Tibial artery (tissue), 4 donors: ENCODE measurements at regions not wholly inside any gene's neighbourhood (a gene's known extent, or its start where the extent isn't known, plus 50 kb on each side); places are given as distances from the start of the nearest gene placed in this dataset.
"Not testable (repeated sequence)": the region's sequence is repeated elsewhere in the genome, so short reads cannot be mapped to it uniquely, and the experiment has no call there.

ENCODE experiments used
- DNase-seq, 2 donors: peaks; one replicate each; pipeline ENCODE4 v3.0.0-alpha.2; 2019
- H3K27ac ChIP-seq, 2 donors: fragments of 200-600 bp; sonication (generic) in 1 of 2; 1 replicate in 1 of 2; 2 replicates in 1 of 2; pipeline ENCODE4 v1.5.1; 2018 to 2019; ENCODE audit warnings: mild to moderate bottlenecking in 1 of 2
- H3K27me3 ChIP-seq, 2 donors: fragments of 200-600 bp; sonication (generic) in 1 of 2; one replicate each; pipeline versions ENCODE4 v1.5.1 to v1.6.0; 2016 to 2019
- H3K36me3 ChIP-seq, 3 donors: fragments of 200-600 bp; sonication (generic) in 2 of 3; one replicate each; pipeline ENCODE4 v1.5.1; 2016 to 2019; ENCODE audit warnings: mild to moderate bottlenecking in 2 of 3
- H3K4me1 ChIP-seq, 4 donors: fragments of 200-600 bp; sonication (generic) in 2 of 4; 1 replicate in 3 of 4; 2 replicates in 1 of 4; pipeline ENCODE4 v1.5.1; 2016 to 2019
- H3K4me3 ChIP-seq, 2 donors: fragments of 200-600 bp; sonication (generic) in 1 of 2; 1 replicate in 1 of 2; 2 replicates in 1 of 2; pipeline ENCODE4 v1.5.1; 2018 to 2019; ENCODE audit warnings: mild to moderate bottlenecking in 2 of 2
- H3K9me3 ChIP-seq, 3 donors: fragments of 200-600 bp; sonication (generic) in 1 of 3; one replicate each; pipeline ENCODE4 v1.5.1; 2016 to 2019
- CTCF ChIP-seq, 2 experiments: fragments of 200-600 bp in 1 of 2; fragments of 450-650 bp in 1 of 2; IDR thresholded peaks; one replicate each; pipeline ENCODE4 v1.5.1; 2017 to 2019; ENCODE audit warnings: antibody characterized with exemption in 2 of 2, mild to moderate bottlenecking in 1 of 2, moderate library complexity in 1 of 2
- intact Hi-C: fragments of 100-400 bp; cut with DNase I; formaldehyde crosslinking; loops from one replicate; pipeline ENCODE4 v1.15.0; 2023; ENCODE audit warnings: low total_unique reads

- no peak overlapping the region for H3K4me3 ChIP-seq
- no peaks in the 10 kb centered on the region for H3K27me3 ChIP-seq
- no peak for TF ChIP-seq CTCF (IDR thresholded peaks at IDR 0.05)
- no peak for DNase-seq
- no peaks in the 10 kb centered on the region for H3K9me3 ChIP-seq
- H3K27ac ChIP-seq: no peak overlapping the region
- H3K4me1 ChIP-seq: no peaks in the 10 kb centered on the region
- intact Hi-C loops: no loop called here
- no peaks in the 10 kb centered on the region for H3K36me3 ChIP-seq
These were observed 206.1 kb upstream of the GATA6 start for GRCh38 chr18:21963336-21963735.

GRCh38 chr18:21968338-21968737 lies 201.1 kb upstream of the GATA6 start:
- Histone ChIP-seq H3K4me1 (no peaks in the 10 kb centered on the region), H3K4me3 (no peak overlapping the region), H3K9me3 (no peaks in the 10 kb centered on the region), H3K27me3 (no peaks in the 10 kb centered on the region), H3K27ac (no peak overlapping the region), H3K36me3 (no peaks in the 10 kb centered on the region)
- no peak for TF ChIP-seq CTCF (IDR thresholded peaks at IDR 0.05)
- intact Hi-C loops: no loop called here
- DNase-seq: no peak

DNA sequence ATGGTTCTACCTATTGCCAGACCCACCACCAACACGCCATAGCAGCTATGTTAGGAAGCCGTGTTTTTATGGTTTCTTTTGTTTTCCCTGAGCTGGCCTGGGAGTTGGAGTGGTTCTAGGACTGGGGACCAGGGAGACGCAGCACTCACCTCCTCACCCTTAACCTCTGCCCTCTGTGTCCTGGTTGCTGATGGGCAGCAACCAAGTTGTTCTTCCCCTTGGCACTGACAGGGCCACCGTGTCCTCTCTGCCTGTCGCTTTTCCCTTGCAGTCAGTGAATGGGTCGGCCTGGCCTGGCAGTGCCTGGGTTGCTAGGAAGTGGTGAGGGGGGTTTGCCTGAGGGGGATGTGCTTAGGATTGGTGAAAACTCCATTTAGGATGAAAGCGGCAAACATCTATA lies 197.1 kb upstream of the GATA6 start:
- H3K36me3 ChIP-seq: no peaks in the 10 kb centered on the region
- H3K27ac ChIP-seq: no peak overlapping the region
- DNase-seq: no peak
- no peaks in the 10 kb centered on the region for H3K4me1 ChIP-seq
- TF ChIP-seq CTCF (IDR thresholded peaks at IDR 0.05): no peak
- intact Hi-C loops: no loop called here
- H3K9me3 ChIP-seq: no peaks in the 10 kb centered on the region
- H3K4me3 ChIP-seq: no peak overlapping the region
- no peaks in the 10 kb centered on the region for H3K27me3 ChIP-seq

GRCh38 chr18:21975954-21976353 lies 193.4 kb upstream of the GATA6 start:
- H3K4me3 ChIP-seq, H3K27ac ChIP-seq, H3K9me3 ChIP-seq, DNase-seq, H3K4me1 ChIP-seq, H3K27me3 ChIP-seq, intact Hi-C loops, H3K36me3 ChIP-seq: not testable (repeated sequence)

GRCh38 chr18:21978546-21979170 lies 190.7 kb upstream of the GATA6 start:
- no peak overlapping the region for H3K27ac ChIP-seq
- no peaks in the 10 kb centered on the region for H3K36me3 ChIP-seq
- no peaks in the 10 kb centered on the region for H3K9me3 ChIP-seq
- H3K4me1 ChIP-seq: no peaks in the 10 kb centered on the region
- intact Hi-C loops: no loop called here
- no peak overlapping the region for H3K4me3 ChIP-seq
- TF ChIP-seq CTCF (IDR thresholded peaks at IDR 0.05): no peak
- no peak for DNase-seq
- H3K27me3 ChIP-seq: no peaks in the 10 kb centered on the region

GRCh38 chr18:21979171-21979560 lies 190.2 kb upstream of the GATA6 start:
- no peaks in the 10 kb centered on the region for H3K36me3 ChIP-seq
- H3K27me3 ChIP-seq: no peaks in the 10 kb centered on the region
- H3K4me3 ChIP-seq: no peak overlapping the region
- no peaks in the 10 kb centered on the region for H3K9me3 ChIP-seq
- H3K4me1 ChIP-seq: no peaks in the 10 kb centered on the region
- intact Hi-C loops: no loop called here
- no peak for TF ChIP-seq CTCF (IDR thresholded peaks at IDR 0.05)
- H3K27ac ChIP-seq: no peak overlapping the region
- DNase-seq: no peak
